Suppressor macrophage treated with lipopolysaccharide for 4 hours (primary cell): ENCODE measurements at regions not wholly inside any gene's neighbourhood (a gene's known extent, or its start where the extent isn't known, plus 50 kb on each side); places are given as distances from the start of the nearest gene placed in this dataset.
A peak's percentile ranks its signal among the peaks of the same experiment; 100 is the strongest.
"Not testable (repeated sequence)": the region's sequence is repeated elsewhere in the genome, so short reads cannot be mapped to it uniquely, and the experiment has no call there.

Experiments used
- DNase-seq: peaks from one replicate; pipeline ENCODE4 v3.0.0-alpha.2; 2020

- DNase-seq: no peak
These were observed 331.6 kb upstream of the PTGER4 start for GRCh38 chr5:40347981-40348725.

DNA sequence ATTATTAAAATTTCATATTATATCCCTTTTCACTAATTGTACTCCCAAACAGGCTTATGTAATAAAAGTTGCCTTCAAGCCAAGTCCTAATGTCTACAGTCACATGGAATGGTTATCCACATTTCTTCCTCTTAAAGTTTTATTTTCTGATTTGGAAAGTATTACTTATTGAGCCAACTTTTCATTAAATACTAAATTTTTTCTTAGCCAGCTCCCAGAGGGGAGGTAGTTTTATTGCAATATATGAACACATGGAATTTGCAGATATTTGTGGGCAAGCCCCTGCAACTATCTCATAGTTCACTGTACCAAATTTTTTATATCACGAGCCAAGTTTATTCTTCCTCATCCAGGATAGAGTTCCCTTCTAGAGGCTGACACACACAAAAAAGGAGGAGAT lies 332.8 kb upstream of the PTGER4 start:
- DNase-seq: no peak

GRCh38 chr5:40338434-40338833 lies 341.3 kb upstream of the PTGER4 start:
- DNase-seq: not testable (repeated sequence)

DNA sequence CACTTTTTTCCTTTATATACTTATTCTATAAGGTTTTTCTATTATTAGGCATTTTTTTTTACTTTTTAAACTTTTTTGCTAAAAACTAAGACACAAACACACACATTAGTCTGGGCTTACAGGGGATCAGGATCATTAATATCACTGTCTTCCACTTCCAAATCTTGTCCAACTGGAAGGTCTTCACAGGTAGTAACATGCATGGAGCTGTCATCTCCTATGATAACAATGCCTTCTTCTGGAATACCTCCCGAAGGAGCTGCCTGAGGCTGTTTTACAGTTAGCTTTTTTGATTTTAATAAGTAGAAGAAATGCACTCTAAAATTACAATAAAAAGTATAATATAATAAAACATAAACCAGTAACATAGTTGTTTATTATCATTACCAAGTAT lies 345.5 kb upstream of the PTGER4 start:
- DNase-seq: no peak

DNA sequence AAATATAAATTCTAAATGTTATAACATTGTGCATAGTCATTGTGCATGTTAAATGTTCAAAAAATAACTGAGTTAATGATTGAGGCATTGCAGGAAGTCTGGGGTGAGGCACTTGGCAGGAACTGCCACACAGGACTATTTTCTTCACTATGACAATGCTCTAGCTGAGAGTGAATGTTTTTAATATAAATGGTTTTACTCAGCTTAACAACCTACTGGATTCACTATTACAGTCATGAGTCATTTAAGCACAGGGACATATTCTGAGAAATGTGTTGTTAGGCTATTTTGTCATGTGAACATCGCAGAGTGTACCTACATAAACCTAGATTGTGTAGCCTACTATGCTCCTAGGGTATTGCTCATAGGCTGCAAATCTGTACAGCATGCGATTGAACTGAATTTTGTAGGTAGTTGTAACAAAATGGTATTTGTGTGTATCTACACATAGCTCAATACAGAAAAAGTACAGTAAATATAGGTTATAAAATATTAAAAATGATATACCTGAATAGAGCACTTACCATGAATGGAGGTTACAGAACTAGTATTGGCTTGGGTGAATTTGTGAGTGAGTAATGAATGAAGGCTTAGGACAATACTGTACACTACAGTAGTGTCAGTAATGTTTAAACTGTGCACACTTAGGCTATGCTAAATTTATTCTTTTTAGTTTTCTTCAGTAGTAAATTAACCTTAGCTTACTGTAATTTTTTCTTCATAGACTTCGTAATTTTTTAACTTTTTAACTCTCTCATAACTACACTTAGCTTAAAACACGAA lies 346.1 kb upstream of the PTGER4 start:
- no peak for DNase-seq

- no peak for DNase-seq
These were observed 346.7 kb upstream of the PTGER4 start for GRCh38 chr5:40332970-40333369.

- DNase-seq: no peak
These were observed 348.1 kb upstream of the PTGER4 start for GRCh38 chr5:40331616-40332015.

DNA sequence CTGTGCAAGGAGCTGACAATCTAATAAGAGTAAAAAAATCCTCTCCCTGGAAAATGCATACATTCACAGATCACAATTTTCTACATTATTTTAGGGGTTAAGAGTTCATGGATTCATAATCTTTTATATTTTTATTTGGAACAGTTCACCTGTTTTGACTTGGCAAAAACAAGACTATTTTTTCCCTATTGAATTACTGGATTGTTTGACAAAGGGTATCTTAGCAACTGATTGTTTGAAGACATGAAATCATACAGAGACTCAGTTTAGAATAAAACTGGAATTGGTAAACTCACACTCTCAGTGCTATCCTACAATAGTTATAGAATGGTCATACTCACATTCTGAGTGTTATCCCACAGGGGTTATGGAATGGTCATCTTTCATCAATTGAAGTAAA lies 358.2 kb upstream of the PTGER4 start:
- DNase-seq: no peak

- DNase-seq: no peak
These were observed 361.3 kb upstream of the PTGER4 start for GRCh38 chr5:40318395-40318794.

DNA sequence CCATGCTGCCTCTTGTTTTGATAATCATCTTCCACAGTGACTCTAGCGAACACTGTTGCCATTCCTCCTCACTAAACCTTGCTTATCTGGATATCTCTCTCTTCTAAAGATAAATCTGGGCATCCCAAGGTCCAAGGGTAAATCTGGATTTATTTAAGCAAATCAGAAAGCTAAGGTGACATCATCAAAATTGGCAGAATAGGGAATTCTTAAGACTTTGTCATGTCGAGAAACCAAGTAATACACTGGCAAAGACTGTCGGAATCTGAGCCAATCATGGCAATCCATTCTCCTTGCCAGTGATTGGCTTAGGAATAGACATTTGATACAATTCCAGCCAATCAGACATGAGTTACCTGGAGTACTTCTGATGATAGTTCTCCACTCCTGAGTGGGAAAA lies 362.7 kb upstream of the PTGER4 start:
- DNase-seq: no peak

- DNase-seq: no peak
These were observed 364.6 kb upstream of the PTGER4 start for GRCh38 chr5:40315126-40315525.

DNA sequence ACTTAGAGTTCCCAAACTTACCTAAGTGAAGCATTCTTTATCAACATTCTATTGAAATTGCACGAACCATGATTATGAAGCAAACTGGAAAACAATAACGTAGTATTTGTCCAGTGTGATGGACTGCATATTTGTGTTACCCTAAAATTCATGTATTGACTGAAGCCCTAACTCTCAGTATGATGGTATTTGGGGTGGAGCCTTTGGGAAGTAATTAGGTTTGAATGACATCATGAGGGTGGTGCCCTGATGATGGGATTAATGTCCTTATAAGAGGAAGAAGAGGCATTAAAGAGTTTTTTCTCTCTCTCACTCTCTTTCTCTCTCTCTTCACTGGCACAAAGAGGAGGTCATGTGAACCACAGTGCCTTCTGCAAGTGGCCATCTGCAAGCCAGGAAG lies 365.4 kb upstream of the PTGER4 start:
- DNase-seq: no peak

DNA sequence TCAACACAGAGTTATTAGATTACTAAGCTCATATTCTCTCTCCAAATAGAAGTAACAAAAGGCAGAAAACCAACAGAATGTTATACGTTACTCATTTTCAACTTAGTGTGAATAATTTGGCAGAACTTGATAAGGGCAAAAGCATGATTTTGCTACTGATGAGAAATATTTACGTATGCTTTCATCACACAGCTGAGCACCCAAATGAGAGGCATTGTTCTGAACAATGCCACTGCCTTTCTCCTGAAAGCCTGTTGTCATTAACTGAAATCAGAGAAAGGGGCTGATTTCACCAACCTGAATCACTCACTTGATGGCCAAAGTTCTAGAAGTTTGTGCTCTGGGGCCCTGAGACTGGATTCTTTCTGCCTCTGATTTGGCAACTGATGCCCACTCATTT lies 367.5 kb upstream of the PTGER4 start:
- peak; percentile 3 for DNase-seq

GRCh38 chr5:40309851-40310250 lies 369.9 kb upstream of the PTGER4 start:
- no peak for DNase-seq

- no peak for DNase-seq
These were observed 370.8 kb upstream of the PTGER4 start for GRCh38 chr5:40308867-40309266.

- DNase-seq: no peak
These were observed 371.8 kb upstream of the PTGER4 start for GRCh38 chr5:40307920-40308319.

DNA sequence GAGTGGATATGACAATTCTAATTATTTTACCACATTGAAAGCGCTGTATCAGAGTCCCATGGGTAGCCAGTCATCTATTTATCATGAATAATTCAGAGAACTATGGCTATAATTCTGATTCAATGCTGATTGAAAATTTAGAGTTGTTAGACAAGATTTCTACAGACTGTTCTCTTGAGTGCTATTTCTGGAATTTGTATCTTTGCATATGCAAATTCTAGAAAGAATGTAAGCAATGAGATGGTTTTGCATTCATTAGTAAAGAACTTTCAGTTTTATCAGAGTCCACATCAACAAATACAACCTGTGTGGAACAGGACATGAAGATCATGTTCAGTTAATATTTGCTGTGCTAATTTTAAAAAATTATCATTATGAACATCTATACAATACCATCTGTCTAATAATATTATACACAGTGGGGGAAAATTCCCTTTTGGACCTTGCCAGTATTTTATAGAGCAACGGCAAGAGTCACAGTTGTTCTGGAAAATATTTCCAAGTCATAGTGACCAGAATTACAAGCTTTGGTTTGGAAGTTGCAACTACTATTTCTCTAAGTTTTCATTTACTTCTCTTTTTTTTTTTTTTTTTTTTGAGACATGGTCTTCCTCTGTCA lies 372.7 kb upstream of the PTGER4 start:
- DNase-seq: no peak

DNA sequence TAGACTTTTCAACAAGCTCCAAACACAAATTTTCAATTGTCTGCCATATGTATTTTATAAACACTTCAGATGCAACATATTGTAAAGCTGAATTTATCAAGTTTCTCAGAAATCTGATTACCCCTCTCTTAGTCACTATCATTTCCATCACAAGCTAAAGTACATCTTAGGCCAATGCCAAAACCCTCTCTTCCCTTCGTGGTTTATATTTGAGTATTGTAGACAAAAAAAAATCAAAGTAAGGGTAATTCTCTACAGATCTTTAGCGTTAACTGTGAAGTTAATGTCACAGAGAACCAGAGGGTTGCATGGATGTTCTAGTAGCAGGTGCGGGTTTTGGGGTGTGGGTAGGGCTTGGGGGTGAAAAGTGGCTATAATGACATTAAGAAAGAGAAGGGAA lies 387.7 kb upstream of the PTGER4 start:
- DNase-seq: no peak

DNA sequence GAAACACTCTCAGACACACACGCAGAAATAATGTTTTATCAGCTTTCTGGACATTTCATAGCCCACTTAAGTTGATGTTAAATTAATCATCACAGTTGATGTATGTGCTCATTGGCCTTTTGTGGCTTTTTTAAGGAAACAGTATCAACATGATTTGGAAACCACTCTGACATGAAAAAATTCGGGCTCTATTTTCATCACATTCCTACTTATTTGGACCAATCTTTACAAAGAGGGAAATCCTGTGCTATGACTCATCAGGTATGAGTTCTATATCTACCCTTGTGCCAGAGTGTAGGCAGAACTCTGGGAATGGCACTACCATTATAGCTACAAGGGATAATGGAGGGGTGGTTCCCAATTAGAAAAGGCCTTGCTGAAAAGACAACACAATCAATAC lies 388.4 kb upstream of the PTGER4 start:
- DNase-seq: no peak

- no peak for DNase-seq
These were observed 390.8 kb upstream of the PTGER4 start for GRCh38 chr5:40288800-40289485.

DNA sequence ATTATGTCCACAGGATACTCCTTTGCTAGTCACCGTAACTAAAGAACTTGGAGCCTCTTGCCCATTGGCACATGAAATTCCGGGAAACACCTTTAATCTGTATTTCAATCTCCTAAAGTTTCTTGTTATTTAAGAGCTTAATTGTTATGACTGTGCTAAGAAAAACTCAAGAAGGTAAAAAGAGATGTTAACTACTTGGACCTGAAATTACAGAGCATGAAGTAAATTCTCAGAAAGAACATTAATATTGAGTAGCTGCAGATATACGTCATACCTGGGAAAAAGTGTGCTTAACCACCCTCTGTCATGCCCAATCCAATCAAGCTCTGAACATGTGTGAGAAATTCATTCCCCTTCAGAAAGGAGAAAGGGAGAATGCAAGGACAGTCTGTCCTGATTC lies 394.9 kb upstream of the PTGER4 start:
- DNase-seq: no peak

GRCh38 chr5:40278881-40279280 lies 400.8 kb upstream of the PTGER4 start:
- DNase-seq: no peak

- no peak for DNase-seq
These were observed 402.4 kb upstream of the PTGER4 start for GRCh38 chr5:40277161-40277906.
